HG03064 (cell line): ENCODE measurements at regions not wholly inside any gene's neighbourhood (a gene's known extent, or its start where the extent isn't known, plus 50 kb on each side); places are given as distances from the start of the nearest gene placed in this dataset.

Source experiments
- ATAC-seq: cut with Tn5 transposase; IDR thresholded peaks from one replicate; pipeline ENCODE4 v1.9.1; 2021; ENCODE audit warnings: low read depth; ENCODE audit not compliant: unreplicated experiment

DNA sequence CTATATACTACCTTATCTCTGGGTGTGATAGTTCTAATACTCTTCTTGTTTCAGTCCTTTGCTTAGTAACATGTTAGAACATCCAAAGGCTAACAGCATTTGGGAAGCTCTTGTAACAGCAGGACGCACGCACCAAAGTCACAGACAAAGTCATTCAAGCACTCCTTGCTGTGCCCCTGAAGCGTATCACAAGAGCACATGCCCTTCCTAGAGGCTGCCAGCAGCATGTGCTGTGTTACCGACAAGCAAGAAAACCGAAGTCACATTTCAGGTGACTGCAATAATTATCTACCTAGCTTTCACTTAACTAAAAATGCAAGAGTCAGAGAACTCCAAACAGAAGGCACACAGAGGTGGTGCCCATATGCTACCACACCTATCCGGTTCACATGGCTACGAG is 194.1 kb downstream of the KLF12 start:
- no peak for ATAC-seq

DNA sequence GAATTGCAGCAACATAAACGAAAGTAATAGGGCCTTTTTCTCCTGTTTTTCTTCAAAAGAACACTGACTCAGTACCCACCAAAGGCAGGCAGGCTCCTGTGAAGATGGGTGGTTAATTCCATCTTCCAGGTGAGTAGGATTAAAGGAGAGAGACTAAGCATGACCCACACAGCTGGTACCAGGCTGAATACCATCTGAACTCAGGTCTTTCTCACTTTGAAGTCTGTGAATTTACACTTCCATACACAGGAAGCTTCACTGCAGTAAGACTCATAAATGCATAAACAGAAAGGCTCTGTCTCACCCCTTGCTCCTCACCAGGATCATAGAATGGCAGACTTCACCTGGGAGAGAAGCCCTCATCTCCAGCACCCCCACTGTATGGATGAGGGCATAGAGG is 194.6 kb downstream of the KLF12 start:
- ATAC-seq = no peak

DNA sequence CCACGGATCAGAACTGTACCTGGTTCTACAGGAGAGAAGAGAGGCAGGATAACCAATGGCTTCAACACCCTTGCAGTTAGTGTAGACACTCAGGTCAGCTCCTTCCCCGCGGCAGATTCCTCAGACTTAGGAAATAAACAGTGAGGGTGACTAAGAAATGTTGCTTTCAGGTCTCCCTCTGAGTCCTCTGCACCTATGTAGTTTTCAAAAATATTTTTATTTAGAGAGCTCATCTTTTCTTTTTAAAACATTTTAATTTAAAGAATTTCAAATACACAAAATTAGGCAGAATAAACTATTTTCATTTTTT is 195.2 kb downstream of the KLF12 start:
- ATAC-seq = no peak

DNA sequence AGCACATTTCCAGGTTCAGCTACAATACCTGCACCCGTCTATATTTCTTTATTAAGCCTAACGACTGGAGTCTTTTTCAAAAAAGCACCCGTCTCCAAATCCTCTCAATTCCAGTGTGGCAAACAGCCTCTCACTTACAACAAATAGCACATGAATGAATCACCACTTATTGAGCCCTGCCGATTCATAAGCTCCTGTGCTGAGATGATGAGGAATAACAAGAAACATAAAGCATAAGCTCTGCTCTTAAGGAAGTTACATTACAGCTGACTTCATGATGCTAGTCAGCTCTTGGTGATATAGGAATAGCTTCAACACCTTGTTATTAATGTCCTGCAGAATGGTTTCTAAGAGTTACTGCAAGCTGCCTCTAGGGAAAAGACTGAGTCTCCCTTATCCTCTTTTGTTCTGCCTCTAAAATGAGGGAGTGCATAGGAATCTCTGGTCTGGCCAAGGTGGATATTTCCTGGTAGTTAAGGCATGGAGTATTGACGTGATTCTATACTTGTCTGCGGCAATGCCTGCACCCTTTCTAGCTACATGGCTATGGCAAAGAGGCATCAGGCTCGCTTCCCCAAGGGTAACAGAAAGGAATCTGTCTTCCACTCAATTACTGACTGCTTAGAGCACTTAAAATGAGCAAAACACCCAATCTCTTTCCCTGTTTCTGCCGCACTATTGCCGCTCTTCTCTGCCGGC is 195.7 kb downstream of the KLF12 start:
- ATAC-seq = no peak

DNA sequence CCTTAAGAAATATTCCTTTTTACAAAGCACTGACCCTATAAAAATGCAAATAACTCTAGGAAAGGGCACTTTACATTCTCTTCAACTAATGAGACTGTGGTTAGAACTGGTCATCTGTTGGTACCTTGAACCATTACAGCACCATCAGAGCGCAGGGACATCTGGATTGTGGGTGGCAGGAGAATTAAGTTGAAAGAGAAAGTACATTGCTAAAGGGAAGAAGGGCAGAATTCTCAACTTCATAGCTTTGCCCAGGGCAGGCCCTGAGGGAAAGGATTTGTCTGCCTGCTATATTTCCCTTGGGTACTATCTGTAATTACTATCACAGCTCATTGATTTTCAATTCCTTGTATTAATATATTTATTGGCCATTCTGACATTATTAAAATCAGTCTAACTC is 196.8 kb downstream of the KLF12 start:
- ATAC-seq = no peak

DNA sequence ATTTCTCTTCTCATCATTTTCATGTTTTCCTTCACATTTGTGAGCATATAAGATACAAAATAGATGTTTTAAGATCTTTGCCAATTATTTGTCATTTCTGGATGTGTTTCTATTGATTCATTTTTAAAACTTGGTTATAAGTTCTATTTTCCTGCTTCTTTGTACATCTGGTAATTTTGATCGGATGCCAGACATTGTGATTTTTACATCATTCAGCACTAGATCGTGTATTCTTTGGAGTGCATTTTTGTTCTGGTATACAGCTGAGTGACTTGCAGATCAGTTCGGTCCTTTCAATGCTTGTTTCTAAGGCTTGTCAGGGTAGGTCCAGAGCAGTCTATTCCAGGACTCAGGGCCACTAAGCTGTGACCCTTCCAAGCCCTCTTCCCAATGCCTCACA is 198.2 kb downstream of the KLF12 start:
- ATAC-seq = no peak

DNA sequence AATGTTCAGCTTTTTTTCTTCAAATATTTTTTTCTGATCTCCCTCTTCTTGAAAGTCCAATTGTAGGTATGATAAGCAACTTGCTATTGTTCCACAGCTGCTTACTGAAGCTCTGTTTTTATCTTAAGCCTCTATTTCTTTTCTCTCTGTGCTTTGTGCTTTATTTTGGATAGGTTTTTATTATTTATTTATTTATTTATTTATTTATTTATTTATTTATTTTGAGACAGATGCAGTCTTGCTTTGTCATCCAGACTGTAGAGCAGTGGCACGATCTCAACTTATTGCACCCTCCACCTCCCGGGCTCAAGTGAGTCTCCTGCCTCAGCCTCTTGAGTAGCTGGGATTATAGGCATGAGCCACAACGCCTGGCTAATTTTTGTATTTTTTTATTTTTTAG is 199.4 kb downstream of the KLF12 start:
- ATAC-seq = no peak

DNA sequence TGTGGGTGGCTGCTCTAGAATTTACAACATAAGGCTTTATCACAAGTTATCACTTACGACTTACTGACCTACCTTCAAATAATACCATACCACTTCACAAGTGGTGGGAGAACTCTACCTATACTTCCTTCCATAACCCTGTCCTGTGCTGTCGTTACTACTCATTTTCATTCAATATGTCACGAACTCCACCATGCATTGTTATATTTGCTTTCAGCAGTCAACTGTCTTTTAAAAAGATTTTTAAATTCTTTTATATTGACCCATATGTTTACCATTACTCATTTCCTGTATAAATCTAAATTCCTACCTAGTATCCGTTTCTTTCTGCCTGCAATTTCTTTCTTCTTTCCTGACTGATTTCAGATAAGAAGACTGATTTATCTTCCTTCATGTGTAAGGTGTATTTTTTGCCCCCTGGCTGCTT is 200.0 kb downstream of the KLF12 start:
- no peak for ATAC-seq

DNA sequence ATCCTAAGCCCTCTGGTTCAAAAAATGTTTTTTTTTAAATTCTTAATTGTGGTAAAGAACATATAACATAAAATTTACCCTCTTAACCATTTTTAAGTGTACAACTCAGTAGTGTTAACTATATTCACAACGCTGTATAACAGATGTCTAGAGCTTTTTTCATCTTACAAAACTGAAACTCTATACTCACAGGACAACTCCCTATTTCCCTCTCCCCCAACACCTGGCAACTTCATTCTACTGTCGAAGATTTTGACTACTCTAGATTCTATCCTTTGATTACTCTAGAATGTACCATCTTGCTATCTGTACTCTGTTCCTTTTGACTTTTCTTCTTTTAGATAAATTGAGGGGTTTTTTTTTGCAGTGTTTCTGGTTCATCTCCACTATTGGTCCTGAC is 200.4 kb downstream of the KLF12 start:
- no peak for ATAC-seq

DNA sequence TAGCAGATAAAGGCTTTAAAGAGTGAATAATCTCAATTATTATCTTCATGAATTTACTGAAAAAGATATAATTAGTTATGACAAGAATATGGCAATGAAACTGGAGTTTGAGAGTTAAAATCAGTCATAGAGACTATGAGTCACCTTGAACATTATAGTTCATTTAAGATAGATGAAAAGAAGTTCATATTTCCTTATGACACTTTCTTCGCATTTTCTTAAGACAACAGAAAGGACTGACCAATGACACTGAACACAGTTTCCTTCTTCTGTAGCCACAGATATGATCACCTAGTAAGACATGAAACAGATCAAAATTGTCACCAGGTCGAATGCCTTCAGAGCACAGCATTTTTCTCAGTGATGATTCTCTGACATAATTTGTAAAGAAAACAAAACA is 202.1 kb downstream of the KLF12 start:
- ATAC-seq = no peak

DNA sequence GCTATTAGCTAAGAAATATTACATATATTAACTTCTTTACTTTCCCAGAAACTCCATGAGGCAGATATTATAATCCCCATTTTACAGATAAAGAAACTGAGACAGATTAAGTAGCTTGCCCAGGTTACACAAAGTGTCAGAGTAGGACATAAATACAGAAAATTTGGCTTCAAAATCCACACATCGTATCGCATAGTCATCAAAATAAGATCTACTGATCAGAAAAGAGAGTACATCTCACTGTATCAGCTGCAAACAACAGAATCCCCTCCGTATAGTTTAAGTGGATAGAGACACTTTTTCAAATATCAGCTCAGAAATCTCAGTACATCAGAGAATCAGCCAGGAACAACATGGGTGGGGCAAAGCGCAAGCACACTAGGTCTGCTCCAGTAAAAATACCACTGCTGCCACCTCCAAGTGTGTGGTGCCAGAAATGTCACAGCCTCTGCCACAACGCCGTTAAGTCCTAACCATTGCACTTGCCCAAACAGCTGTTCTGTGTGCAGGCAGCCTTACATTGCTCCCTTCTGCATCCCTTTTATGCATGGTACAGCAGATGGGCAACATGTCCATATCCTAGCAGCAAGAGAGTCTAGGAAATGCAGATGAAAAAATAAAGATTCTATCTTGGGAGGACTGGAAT is 204.8 kb downstream of the KLF12 start:
- ATAC-seq = no peak

DNA sequence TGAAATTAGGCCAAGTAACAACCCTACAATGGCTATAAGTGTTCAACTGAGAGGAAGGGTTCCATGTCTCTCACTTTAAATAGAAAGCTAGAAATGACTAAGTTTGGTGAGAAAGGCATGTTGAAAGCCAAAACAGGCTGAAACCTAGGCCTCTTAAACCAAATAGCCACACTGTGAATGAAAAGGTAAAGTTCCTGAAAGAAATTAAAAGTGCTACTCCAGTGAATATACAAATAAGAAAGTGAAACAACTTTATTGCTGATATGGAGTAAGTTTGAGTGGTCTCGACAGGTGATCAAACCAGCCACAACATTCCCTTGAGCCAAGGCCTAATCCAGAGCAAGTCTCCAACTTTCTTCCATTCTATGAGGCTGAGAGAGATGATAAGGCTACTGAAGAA is 209.6 kb downstream of the KLF12 start:
- peak; percentile 96 for ATAC-seq

DNA sequence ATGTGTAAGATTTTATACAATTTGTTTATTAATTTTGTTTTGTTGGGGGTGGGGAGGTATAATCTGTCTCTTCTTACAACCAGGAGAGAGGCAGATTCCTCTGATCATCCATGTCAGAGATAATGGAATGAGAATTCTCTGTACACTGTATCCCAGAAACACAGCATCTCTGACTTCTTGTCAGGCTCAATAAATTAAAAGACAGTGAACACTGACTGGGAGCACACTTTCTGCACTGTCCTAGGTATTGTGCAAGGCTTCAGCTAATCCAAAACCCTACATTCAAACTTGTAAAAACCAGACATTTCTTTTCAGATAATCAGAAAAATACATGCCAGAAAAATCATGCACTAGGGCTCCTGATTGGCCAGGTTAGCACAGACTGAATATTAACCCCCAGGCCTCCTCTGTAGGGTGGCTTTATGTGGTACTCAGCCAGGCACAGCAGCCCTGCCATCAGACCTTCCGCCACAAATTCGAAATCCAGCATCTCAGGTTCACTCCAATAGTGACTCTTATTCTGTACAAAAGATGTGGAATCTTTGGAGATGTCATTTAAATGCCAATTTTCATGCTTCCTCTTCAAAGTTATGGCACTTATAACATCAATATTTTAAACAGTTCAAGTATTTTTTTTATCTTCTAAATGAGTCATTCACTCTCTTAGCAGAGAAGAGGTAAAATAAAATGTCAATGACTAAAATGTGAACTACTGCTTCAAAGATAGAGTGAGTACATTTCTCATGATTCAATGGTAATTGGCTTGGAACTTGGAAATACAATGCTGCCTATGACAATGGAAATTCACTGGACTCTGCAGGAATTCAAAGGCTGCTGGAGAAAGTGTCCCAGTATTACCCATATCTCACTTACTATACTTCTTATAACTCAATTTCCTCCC is 211.5 kb downstream of the KLF12 start:
- ATAC-seq = no peak

DNA sequence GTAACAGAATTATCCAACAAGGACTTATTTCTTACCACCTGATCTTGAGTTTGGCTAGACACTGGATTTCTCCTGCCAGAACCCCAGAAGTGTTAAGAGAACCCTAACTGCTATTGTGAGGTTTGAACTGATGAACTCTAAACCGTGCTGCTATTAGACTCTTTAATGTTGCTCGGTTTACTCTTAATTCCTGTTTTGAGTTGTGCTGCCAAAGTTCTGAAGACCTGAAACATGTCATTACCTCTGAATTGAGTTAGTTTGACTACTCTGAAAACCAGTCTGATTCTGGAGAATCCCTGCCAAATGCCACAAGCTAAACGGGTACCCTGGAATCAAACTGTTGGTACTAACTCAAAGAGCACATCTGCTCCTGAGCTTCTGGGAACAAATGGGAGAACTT is 215.5 kb downstream of the KLF12 start:
- ATAC-seq = no peak

DNA sequence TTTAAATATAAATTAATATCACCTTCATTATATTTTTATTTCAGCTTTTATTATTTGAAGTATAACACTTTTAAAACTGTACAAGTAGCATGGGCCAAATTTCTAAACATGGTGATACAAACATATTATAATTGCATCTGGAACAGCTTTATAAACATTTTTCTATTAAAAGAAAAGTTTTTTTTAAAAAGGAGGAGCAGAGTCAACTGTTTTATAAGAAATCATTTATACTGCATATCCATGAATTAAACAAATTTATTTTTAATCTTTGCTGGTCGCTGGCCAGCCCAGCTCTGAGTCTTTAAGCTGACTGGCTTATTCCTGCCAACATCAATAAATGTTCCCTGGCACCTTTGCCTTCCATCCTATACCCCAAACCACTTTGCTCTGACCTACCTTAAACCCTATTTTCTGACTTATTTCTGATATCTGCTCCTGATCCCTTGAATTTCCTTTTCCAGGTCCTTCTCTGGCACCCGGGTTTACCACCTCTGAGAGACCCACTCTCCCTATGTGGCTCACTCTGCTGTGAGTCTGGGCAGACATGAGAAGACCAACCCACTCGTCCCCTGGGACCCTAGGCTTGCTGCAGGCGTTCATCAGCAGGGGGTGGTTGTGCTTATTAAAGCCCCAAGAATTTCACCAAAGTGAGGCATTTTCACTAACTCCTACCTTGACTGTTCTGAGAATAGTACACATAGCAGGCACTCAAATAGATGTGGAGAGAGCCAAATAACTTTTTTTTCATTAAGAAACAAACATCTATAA is 220.3 kb downstream of the KLF12 start:
- no peak for ATAC-seq

DNA sequence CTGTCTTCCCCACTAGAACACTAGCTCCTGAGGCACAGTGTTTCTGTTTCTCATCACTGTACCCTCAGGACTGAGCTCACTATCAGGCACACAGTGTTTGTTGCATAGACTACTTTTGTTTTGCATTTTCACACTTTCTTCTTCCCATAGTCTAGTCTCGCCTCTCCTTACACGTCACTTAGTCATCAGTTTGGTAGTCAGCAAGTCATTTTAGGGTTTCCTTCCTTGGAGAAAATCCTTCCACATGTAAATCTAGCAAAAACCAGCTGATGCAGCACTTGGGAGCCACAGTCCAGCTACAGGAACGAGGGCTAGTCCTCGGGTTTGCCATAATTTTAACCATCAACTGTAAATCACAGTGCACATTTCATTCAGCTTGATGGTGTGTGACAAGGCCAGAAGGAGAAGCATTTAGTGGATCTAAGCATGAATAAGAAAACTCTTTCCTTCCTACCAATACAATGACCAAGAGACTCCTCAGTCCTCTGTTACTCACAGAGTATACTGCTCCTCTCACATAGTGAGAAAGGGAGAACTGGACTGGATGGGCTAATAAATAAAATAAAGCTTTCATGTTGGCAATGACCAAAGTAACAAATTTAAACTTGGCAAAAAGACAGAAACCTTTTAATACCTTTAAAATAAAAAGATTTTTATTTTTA is 221.0 kb downstream of the KLF12 start:
- ATAC-seq = no peak

DNA sequence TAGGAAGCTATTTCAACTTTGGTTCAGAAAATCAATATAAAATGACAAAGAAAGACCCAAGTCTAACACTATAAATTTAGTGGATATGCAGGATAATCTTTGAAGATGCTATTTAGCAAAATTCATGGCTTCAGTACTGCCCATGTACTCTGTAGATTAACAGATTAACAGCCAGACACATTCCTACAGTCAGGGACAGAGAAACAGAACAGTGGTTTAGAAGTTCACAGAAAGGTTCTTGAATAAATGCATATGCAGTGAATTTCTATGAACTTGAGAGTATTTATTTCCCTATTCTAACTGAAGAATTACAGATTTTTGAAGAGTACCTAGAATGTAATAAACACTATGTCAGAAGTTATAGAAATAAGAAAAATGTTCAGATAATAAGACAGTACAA is 222.8 kb downstream of the KLF12 start:
- no peak for ATAC-seq

DNA sequence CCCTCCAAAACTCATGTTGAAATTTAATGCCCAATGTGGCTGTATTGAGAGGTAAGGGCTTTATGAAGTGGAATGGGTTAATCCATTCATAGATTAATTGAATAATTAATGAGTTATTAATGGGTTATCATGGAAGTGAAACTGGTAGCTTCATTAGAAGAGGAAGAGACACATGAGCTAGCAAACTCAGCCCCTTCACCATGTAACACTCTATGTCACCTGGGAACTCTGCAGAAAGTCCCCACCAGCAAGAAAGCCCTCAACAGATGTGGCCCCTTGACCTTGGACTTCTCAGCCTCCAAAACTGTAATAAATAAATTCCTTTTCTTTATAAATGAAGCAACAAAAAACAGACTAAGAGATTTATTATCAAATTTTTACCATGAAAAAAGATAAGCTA is 223.5 kb downstream of the KLF12 start:
- no peak for ATAC-seq

DNA sequence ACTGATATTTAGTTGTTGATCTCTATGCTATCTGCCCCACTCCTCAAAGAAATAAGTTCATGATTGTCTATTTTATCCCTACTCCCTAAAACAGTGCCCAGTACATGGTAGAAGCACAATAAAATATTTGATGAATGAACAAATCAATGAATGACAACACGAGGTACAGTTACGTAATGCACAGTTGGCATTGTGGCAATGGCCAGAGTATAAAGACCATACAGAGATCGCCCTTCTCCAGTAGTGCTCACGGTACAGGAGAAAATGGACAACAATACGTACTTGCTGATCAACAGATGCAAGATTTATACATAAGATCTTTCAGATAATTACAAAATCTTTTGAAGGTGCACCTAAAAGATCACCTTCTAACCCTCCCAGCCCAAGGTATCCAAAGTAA is 225.4 kb downstream of the KLF12 start:
- ATAC-seq = no peak

DNA sequence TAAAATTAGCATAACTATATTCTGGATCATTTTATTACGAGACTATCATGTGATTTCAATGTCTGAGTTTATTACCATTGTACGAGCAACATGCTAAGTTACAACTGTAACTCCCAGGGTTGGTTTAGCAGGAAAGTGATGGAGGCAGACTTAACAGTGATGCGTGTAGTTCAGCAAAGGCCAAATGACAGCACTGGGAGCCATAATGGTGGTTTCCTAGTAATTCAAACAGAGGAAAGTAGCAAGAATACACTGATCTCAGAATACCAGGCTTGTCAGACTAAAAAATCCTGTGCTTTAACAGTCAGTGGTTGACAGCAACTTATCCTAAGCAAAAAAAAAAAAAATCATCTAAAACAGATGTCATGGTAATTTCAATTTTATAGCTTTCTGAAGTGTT is 229.6 kb downstream of the KLF12 start:
- ATAC-seq = no peak

DNA sequence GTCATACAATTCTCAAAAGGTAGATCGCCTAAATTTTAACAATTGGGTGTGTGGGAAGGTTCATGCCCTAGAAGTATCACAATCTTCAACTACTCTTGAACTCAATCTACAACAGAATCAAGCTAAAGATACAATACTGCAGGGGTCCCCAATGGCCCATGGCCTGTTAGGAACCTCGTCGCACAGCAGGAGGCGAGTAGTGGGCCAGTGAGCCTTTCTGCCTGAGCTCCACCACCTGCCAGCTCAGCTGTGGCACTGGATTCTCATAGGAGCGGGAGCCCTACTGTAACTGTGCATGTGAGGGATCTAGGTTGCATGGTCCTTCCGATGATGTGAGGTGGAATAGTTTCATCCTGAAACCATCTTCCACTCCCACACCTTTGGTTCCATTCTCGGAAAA is 230.6 kb downstream of the KLF12 start:
- no peak for ATAC-seq
